ENCODE measurements at regions not wholly inside any gene's neighbourhood (a gene's known extent, or its start where the extent isn't known, plus 50 kb on each side); places are given as distances from the start of the nearest gene placed in this dataset.
"Not testable (repeated sequence)": the region's sequence is repeated elsewhere in the genome, so short reads cannot be mapped to it uniquely, and the experiment has no call there.

GRCh38 chr15:69758810-69759790, 306.5 kb downstream of the RPLP1 start:
- peak in 1 of 2 donors; percentile 26 for DNase-seq
- H3K4me1 ChIP-seq (ENCODE audit: control insufficient read depth, insufficient read depth, low read length): peaks cover 3% of the 10 kb centered on the region
- no peaks in the 10 kb centered on the region for H3K36me3 ChIP-seq (ENCODE audit: control insufficient read depth, insufficient read depth, low read length)
- H3K4me3 ChIP-seq (ENCODE audit: low read length): no peak overlapping the region
- peaks cover 2% of the 10 kb centered on the region for H3K27me3 ChIP-seq (ENCODE audit: control insufficient read depth, insufficient read depth, low read length)
- no peaks in the 10 kb centered on the region for H3K9me3 ChIP-seq (ENCODE audit: control insufficient read depth, low read depth, low read length)
- H3K27ac ChIP-seq (ENCODE audit: low read length): no peak overlapping the region
- no CpG with 5 or more reads among the region's 8 CpGs for WGBS (ENCODE audit: insufficient coverage, low lambda C conversion rate)

GRCh38 chr15:69760258-69760845, 307.7 kb downstream of the RPLP1 start:
- H3K4me1 ChIP-seq (ENCODE audit: control insufficient read depth, insufficient read depth, low read length): peaks cover 3% of the 10 kb centered on the region
- DNase-seq: peak in 1 of 2 donors; percentile 25
- no peak overlapping the region for H3K4me3 ChIP-seq (ENCODE audit: low read length)
- no peak overlapping the region for H3K27ac ChIP-seq (ENCODE audit: low read length)
- H3K9me3 ChIP-seq (ENCODE audit: control insufficient read depth, low read depth, low read length): no peaks in the 10 kb centered on the region
- peaks cover 2% of the 10 kb centered on the region for H3K27me3 ChIP-seq (ENCODE audit: control insufficient read depth, insufficient read depth, low read length)
- WGBS (ENCODE audit: insufficient coverage, low lambda C conversion rate): 100% methylated on average over 1 of the region's 3 CpGs
- no peaks in the 10 kb centered on the region for H3K36me3 ChIP-seq (ENCODE audit: control insufficient read depth, insufficient read depth, low read length)

GRCh38 chr15:69760890-69761568, 308.4 kb downstream of the RPLP1 start:
- no peaks in the 10 kb centered on the region for H3K36me3 ChIP-seq (ENCODE audit: control insufficient read depth, insufficient read depth, low read length)
- DNase-seq: peak in 1 of 2 donors; percentile 53
- no peaks in the 10 kb centered on the region for H3K4me1 ChIP-seq (ENCODE audit: control insufficient read depth, insufficient read depth, low read length)
- H3K4me3 ChIP-seq (ENCODE audit: low read length): no peak overlapping the region
- no peak overlapping the region for H3K27ac ChIP-seq (ENCODE audit: low read length)
- peaks cover 2% of the 10 kb centered on the region for H3K27me3 ChIP-seq (ENCODE audit: control insufficient read depth, insufficient read depth, low read length)
- WGBS (ENCODE audit: insufficient coverage, low lambda C conversion rate): 67% methylated on average over 3 of the region's 7 CpGs
- H3K9me3 ChIP-seq (ENCODE audit: control insufficient read depth, low read depth, low read length): no peaks in the 10 kb centered on the region

GRCh38 chr15:69762373-69763148, 309.9 kb downstream of the RPLP1 start:
- H3K27ac ChIP-seq (ENCODE audit: low read length): no peak overlapping the region
- H3K9me3 ChIP-seq (ENCODE audit: control insufficient read depth, low read depth, low read length): no peaks in the 10 kb centered on the region
- no CpG with 5 or more reads among the region's 6 CpGs for WGBS (ENCODE audit: insufficient coverage, low lambda C conversion rate)
- H3K4me3 ChIP-seq (ENCODE audit: low read length): no peak overlapping the region
- no peaks in the 10 kb centered on the region for H3K36me3 ChIP-seq (ENCODE audit: control insufficient read depth, insufficient read depth, low read length)
- peaks cover 2% of the 10 kb centered on the region for H3K27me3 ChIP-seq (ENCODE audit: control insufficient read depth, insufficient read depth, low read length)
- H3K4me1 ChIP-seq (ENCODE audit: control insufficient read depth, insufficient read depth, low read length): no peaks in the 10 kb centered on the region
- DNase-seq: peak in 1 of 2 donors; percentile 21

GRCh38 chr15:69763831-69764230, 311.2 kb downstream of the RPLP1 start:
- no peaks in the 10 kb centered on the region for H3K4me1 ChIP-seq (ENCODE audit: control insufficient read depth, insufficient read depth, low read length)

GRCh38 chr15:69766156-69766555, 313.5 kb downstream of the RPLP1 start:
- Histone ChIP-seq H3K27me3 (ENCODE audit: control insufficient read depth, insufficient read depth, low read length) (peaks cover 2% of the 10 kb centered on the region), H3K9me3 (ENCODE audit: control insufficient read depth, low read depth, low read length) (no peaks in the 10 kb centered on the region), H3K27ac (ENCODE audit: low read length) (no peak overlapping the region), H3K36me3 (ENCODE audit: control insufficient read depth, insufficient read depth, low read length) (no peaks in the 10 kb centered on the region), H3K4me1 (ENCODE audit: control insufficient read depth, insufficient read depth, low read length) (no peaks in the 10 kb centered on the region), H3K4me3 (ENCODE audit: low read length) (no peak overlapping the region)
- DNase-seq: no peak

More at GRCh38 chr15:69763831-69764230, 311.2 kb downstream of the RPLP1 start:
- Histone ChIP-seq H3K27ac (ENCODE audit: low read length) (no peak overlapping the region), H3K36me3 (ENCODE audit: control insufficient read depth, insufficient read depth, low read length) (no peaks in the 10 kb centered on the region), H3K4me3 (ENCODE audit: low read length) (no peak overlapping the region), H3K27me3 (ENCODE audit: control insufficient read depth, insufficient read depth, low read length) (peaks cover 2% of the 10 kb centered on the region), H3K9me3 (ENCODE audit: control insufficient read depth, low read depth, low read length) (no peaks in the 10 kb centered on the region)
- WGBS (ENCODE audit: insufficient coverage, low lambda C conversion rate): no CpG with 5 or more reads among the region's 3 CpGs
- DNase-seq: no peak

GRCh38 chr15:69767191-69767590, 314.6 kb downstream of the RPLP1 start:
- Histone ChIP-seq H3K27me3 (ENCODE audit: control insufficient read depth, insufficient read depth, low read length) (peaks cover 2% of the 10 kb centered on the region), H3K9me3 (ENCODE audit: control insufficient read depth, low read depth, low read length) (no peaks in the 10 kb centered on the region), H3K27ac (ENCODE audit: low read length) (no peak overlapping the region), H3K4me1 (ENCODE audit: control insufficient read depth, insufficient read depth, low read length) (no peaks in the 10 kb centered on the region), H3K36me3 (ENCODE audit: control insufficient read depth, insufficient read depth, low read length) (no peaks in the 10 kb centered on the region), H3K4me3 (ENCODE audit: low read length) (no peak overlapping the region)
- WGBS (ENCODE audit: insufficient coverage, low lambda C conversion rate): 93% methylated on average over 3 of the region's 4 CpGs
- no peak for DNase-seq

- H3K9me3 ChIP-seq (ENCODE audit: control insufficient read depth, low read depth, low read length); H3K27ac ChIP-seq (ENCODE audit: low read length); DNase-seq; H3K4me1 ChIP-seq (ENCODE audit: control insufficient read depth, insufficient read depth, low read length); H3K27me3 ChIP-seq (ENCODE audit: control insufficient read depth, insufficient read depth, low read length); H3K4me3 ChIP-seq (ENCODE audit: low read length); H3K36me3 ChIP-seq (ENCODE audit: control insufficient read depth, insufficient read depth, low read length): not testable (repeated sequence)
- no CpG with 5 or more reads among the region's 6 CpGs for WGBS (ENCODE audit: insufficient coverage, low lambda C conversion rate)
Observed at GRCh38 chr15:69769336-69769735, 316.7 kb downstream of the RPLP1 start.

- H3K27ac ChIP-seq (ENCODE audit: low read length); H3K27me3 ChIP-seq (ENCODE audit: control insufficient read depth, insufficient read depth, low read length); H3K4me1 ChIP-seq (ENCODE audit: control insufficient read depth, insufficient read depth, low read length); H3K9me3 ChIP-seq (ENCODE audit: control insufficient read depth, low read depth, low read length); H3K36me3 ChIP-seq (ENCODE audit: control insufficient read depth, insufficient read depth, low read length); H3K4me3 ChIP-seq (ENCODE audit: low read length); DNase-seq: not testable (repeated sequence)
- no CpG with 5 or more reads among the region's 3 CpGs for WGBS (ENCODE audit: insufficient coverage, low lambda C conversion rate)
Observed at GRCh38 chr15:69774258-69774657, 321.6 kb downstream of the RPLP1 start.

- WGBS (ENCODE audit: insufficient coverage, low lambda C conversion rate): no CpG with 5 or more reads among the region's 2 CpGs
- not testable (repeated sequence) for H3K27ac ChIP-seq (ENCODE audit: low read length); H3K27me3 ChIP-seq (ENCODE audit: control insufficient read depth, insufficient read depth, low read length); DNase-seq; H3K36me3 ChIP-seq (ENCODE audit: control insufficient read depth, insufficient read depth, low read length); H3K4me3 ChIP-seq (ENCODE audit: low read length); H3K4me1 ChIP-seq (ENCODE audit: control insufficient read depth, insufficient read depth, low read length); H3K9me3 ChIP-seq (ENCODE audit: control insufficient read depth, low read depth, low read length)
Observed at GRCh38 chr15:69774711-69775110, 322.1 kb downstream of the RPLP1 start.
